K562 (cell line): ENCODE measurements at regions not wholly inside any gene's neighbourhood (a gene's known extent, or its start where the extent isn't known, plus 50 kb on each side); places are given as distances from the start of the nearest gene placed in this dataset.

Source experiments
- ATAC-seq: fragments of 200-7000 bp; cut with Tn5 transposase; 3 replicates; pipeline ENCODE4 v1.9.1; 2020; ENCODE audit warnings: moderate library complexity
- BruUV-seq: library from RNA; stranded (reverse); fragments of 400-500 nt; replicated peaks from 2 replicates; lab custom pipeline; 2021; lab: Mats Ljungman, UMichigan
- CTCF ChIA-PET: fragments of 300-600 bp; formaldehyde crosslinking; extraction: SDS; loops from one replicate; lab custom pipeline; 2021; ENCODE audit warnings: low intra/inter-chr PET ratio; lab: Yijun Ruan, JAX
- POLR2A ChIA-PET: fragments of 300-600, 350-650 bp; sonication (Branson Sonifier 250); formaldehyde crosslinking; extraction: SDS; loops from one replicate; lab custom pipeline; 2021; ENCODE audit warnings: antibody characterized with exemption, inconsistent platforms; lab: Yijun Ruan, JAX
- DNase-seq, 4 experiments: peaks; one replicate each; pipeline versions ENCODE4 v3.0.0 to v3.0.0-alpha.2; 2011 to 2018; ENCODE audit warnings: low spot score in 3 of 4, mixed read lengths in 3 of 4; ENCODE audit errors: extremely low read depth in 1 of 4
- FAIRE-seq: peaks from 2 replicates; lab custom pipeline; 2011; peaks lifted over from hg19 to GRCh38; lab: Jason Lieb, UNC
- H2AFZ ChIP-seq: 2 replicates; pipeline ENCODE4 v1.6.0; 2011; ENCODE audit warnings: low read depth, low read length, control low read depth, inconsistent platforms
- H3K27ac ChIP-seq: fragments of 200-600 bp; 3 replicates; pipeline ENCODE4 v1.8.0; 2011; ENCODE audit warnings: low read depth, mild to moderate bottlenecking, control low read depth, inconsistent platforms, low read length, moderate library complexity, mixed read lengths; ENCODE audit errors: extremely low read depth
- H3K27me3 ChIP-seq, 2 experiments: fragments of 300-600 bp in 1 of 2; 2 replicates in 1 of 2; 3 replicates in 1 of 2; pipeline versions ENCODE4 v1.6.0 to v1.8.0; 2011; ENCODE audit warnings: inconsistent platforms in 2 of 2, low read length in 2 of 2, mild to moderate bottlenecking in 1 of 2, mixed read lengths in 1 of 2, moderate library complexity in 1 of 2; ENCODE audit not compliant: control insufficient read depth in 2 of 2, insufficient read depth in 2 of 2
- H3K36me3 ChIP-seq: fragments of 300-600 bp; 3 replicates; pipeline ENCODE4 v1.8.0; 2011; ENCODE audit warnings: mild to moderate bottlenecking, low read length, inconsistent platforms; ENCODE audit not compliant: control insufficient read depth, insufficient read depth
- H3K4me1 ChIP-seq, 2 experiments: fragments of 200-600 bp in 1 of 2; replicated peaks in 1 of 2; 2 replicates in 1 of 2; 3 replicates in 1 of 2; pipeline versions ENCODE4 v1.5.1 to v1.8.0; 2011; ENCODE audit warnings: inconsistent platforms in 2 of 2, low read length in 2 of 2, mild to moderate bottlenecking in 1 of 2, mixed read lengths in 1 of 2, moderate library complexity in 1 of 2; ENCODE audit not compliant: control insufficient read depth in 2 of 2, insufficient read depth in 2 of 2
- H3K4me2 ChIP-seq: 2 replicates; pipeline ENCODE4 v1.6.1; 2011; ENCODE audit warnings: low read length, control low read depth, inconsistent platforms, mixed read lengths; ENCODE audit not compliant: insufficient read depth
- H3K4me3 ChIP-seq: fragments of 200-600 bp; sonication (generic), shearing (Covaris generic); 2 replicates; pipeline ENCODE4 v1.5.1; 2016; ENCODE audit warnings: control low read depth, inconsistent platforms
- H3K79me2 ChIP-seq: fragments of 200-600 bp; 3 replicates; pipeline ENCODE4 v1.8.0; 2011; ENCODE audit warnings: low read length, inconsistent platforms; ENCODE audit not compliant: control insufficient read depth, insufficient read depth
- H3K9ac ChIP-seq, 2 experiments: 2 replicates each; pipeline versions ENCODE4 v1.6.0 to v1.6.1; 2011; ENCODE audit warnings: low read depth in 2 of 2, low read length in 2 of 2, control low read depth in 1 of 2, inconsistent platforms in 1 of 2, mild to moderate bottlenecking in 1 of 2, mixed read lengths in 1 of 2; ENCODE audit not compliant: insufficient read depth in 1 of 2
- H3K9me1 ChIP-seq: one replicate; pipeline ENCODE4 v1.6.0; 2011; ENCODE audit warnings: inconsistent platforms, mild to moderate bottlenecking, low read length, moderate library complexity; ENCODE audit not compliant: control insufficient read depth, insufficient read depth
- H3K9me3 ChIP-seq: replicated peaks from 2 replicates; pipeline ENCODE4 v1.5.1; 2011; ENCODE audit warnings: low read depth, low read length, inconsistent platforms; ENCODE audit not compliant: control insufficient read depth, insufficient read depth
- H4K20me1 ChIP-seq: replicated peaks from 2 replicates; pipeline ENCODE4 v1.6.1; 2011; ENCODE audit warnings: low read length, inconsistent platforms, mixed read lengths; ENCODE audit not compliant: control insufficient read depth, insufficient read depth
- CBX3 ChIP-seq, 2 experiments: IDR thresholded peaks; 1 replicate in 1 of 2; 2 replicates in 1 of 2; pipeline ENCODE4 v1.6.1; 2012; ENCODE audit warnings: inconsistent platforms in 2 of 2, low read length in 2 of 2, borderline replicate concordance in 1 of 2, control low read depth in 1 of 2
- CHD2 ChIP-seq: IDR thresholded peaks from 2 replicates; pipeline ENCODE4 v1.6.1; 2011; ENCODE audit warnings: low read depth, low read length
- DMBX1 ChIP-seq: fragments of 250-450 bp; sonication (Bioruptor Pico); IDR thresholded peaks from 2 replicates; pipeline ENCODE4 v1.8.0; 2022; ENCODE audit warnings: inconsistent platforms, mild to moderate bottlenecking, moderate library complexity, borderline replicate concordance
- FUS ChIP-seq: fragments of 200-400 bp; formaldehyde crosslinking; optimal IDR thresholded peaks from 2 replicates; pipeline ENCODE3; 2017; ENCODE audit warnings: low read depth, low read length
- HDAC8 ChIP-seq: fragments of 450-650 bp; IDR thresholded peaks from 2 replicates; pipeline ENCODE4 v1.6.1; 2016; ENCODE audit warnings: mild to moderate bottlenecking, missing genetic modification characterization, moderate library complexity, missing compliant biosample characterization
- MXI1 ChIP-seq: IDR thresholded peaks from 2 replicates; pipeline ENCODE4 v1.6.1; 2011; ENCODE audit warnings: low read depth, mild to moderate bottlenecking, improper control_type of control experiment, low read length
- NFIX ChIP-seq: fragments of 250-450 bp; sonication (Bioruptor Pico); IDR thresholded peaks from 2 replicates; pipeline ENCODE4 v1.4.0; 2020; ENCODE audit warnings: low read depth, mild to moderate bottlenecking, moderate library complexity
- PHF21A ChIP-seq: fragments of 450-650 bp; IDR thresholded peaks from 2 replicates; pipeline ENCODE4 v1.6.1; 2017; ENCODE audit warnings: low read depth, borderline replicate concordance
- TAF7 ChIP-seq: fragments of 450-650 bp; IDR thresholded peaks from 2 replicates; pipeline ENCODE4 v1.6.1; 2016; ENCODE audit warnings: missing genetic modification characterization, missing compliant biosample characterization
- ZNF134 ChIP-seq: fragments of 250-450 bp; sonication (Bioruptor Pico); conservative IDR thresholded peaks from 2 replicates; pipeline ENCODE4 v1.4.0; 2020
- WGBS: fragments of 100-300 bp; shearing (Covaris generic); methylation state at CpG from one replicate; pipeline ENCODE4 v1.1.6; 2016; ENCODE audit warnings: low coverage, mixed read lengths; ENCODE audit not compliant: insufficient coverage; ENCODE audit errors: missing lambda C conversion rate; 5-methylcytosine and 5-hydroxymethylcytosine counted together
- in situ Hi-C: fragments of 300-500 bp; cut with MboI; formaldehyde crosslinking; loops from 4 replicates; pipeline ENCODE4 v1.15.0; 2018; ENCODE audit warnings: inconsistent platforms, mixed read lengths
- intact Hi-C: fragments of 100-400 bp; cut with micrococcal nuclease; formaldehyde crosslinking; loops from 2 replicates; pipeline ENCODE4 v1.14.2; 2022
- TF ChIP-seq, protein P1 (sequence below): sonication (generic); formaldehyde crosslinking; IDR thresholded peaks from 2 replicates; pipeline ENCODE4 v1.8.0; 2022; ENCODE audit warnings: mild to moderate bottlenecking, missing genetic modification reagents, borderline replicate concordance

DNA sequence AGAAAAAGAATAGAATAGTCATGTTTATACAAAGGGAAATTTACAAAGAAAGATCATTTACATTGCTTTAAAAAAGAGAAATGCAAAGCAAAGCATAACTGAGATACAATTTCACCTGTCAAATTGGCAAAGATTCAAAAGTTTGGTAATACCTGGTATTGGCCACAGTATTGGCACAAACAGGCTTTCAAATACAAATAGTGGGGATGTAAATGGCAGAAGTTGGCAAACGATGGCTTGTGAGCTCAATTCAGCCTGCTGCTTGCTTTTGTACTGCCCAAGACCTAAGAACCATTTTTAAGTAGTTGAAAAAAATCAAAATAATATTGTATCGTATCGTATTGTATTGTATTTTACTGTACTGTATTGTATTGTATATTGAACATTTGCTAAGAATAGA, 194.5 kb upstream of the JAG1 start:
- in situ Hi-C loops (no loop called here), intact Hi-C loops (no loop called here)
- WGBS = 0% methylated on average over 3 of the region's 3 CpGs
- Histone ChIP-seq H3K9me3 (no peaks in the 10 kb centered on the region), H3K9me1 (no peaks in the 10 kb centered on the region), H3K4me1 (no peaks in the 10 kb centered on the region), H3K79me2 (no peaks in the 10 kb centered on the region), H3K9ac (no peak overlapping the region), H3K4me2 (no peak overlapping the region), H3K4me3 (no peak overlapping the region), H3K27me3 (no peaks in the 10 kb centered on the region), H4K20me1 (no peaks in the 10 kb centered on the region), H2AFZ (no peak overlapping the region), H3K36me3 (no peaks in the 10 kb centered on the region), H3K27ac (no peak overlapping the region)
- no peak for DNase-seq
- POLR2A ChIA-PET = no interaction called here
- no peak for ATAC-seq
- TF ChIP-seq PHF21A = no peak
- no peak for TF ChIP-seq FUS
- TF ChIP-seq, protein P1, sequence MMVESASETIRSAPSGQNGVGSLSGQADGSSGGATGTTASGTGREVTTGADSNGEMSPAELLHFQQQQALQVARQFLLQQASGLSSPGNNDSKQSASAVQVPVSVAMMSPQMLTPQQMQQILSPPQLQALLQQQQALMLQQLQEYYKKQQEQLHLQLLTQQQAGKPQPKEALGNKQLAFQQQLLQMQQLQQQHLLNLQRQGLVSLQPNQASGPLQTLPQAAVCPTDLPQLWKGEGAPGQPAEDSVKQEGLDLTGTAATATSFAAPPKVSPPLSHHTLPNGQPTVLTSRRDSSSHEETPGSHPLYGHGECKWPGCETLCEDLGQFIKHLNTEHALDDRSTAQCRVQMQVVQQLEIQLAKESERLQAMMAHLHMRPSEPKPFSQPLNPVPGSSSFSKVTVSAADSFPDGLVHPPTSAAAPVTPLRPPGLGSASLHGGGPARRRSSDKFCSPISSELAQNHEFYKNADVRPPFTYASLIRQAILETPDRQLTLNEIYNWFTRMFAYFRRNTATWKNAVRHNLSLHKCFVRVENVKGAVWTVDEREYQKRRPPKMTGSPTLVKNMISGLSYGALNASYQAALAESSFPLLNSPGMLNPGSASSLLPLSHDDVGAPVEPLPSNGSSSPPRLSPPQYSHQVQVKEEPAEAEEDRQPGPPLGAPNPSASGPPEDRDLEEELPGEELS (CRISPR knock-in tag) = no peak
- TF ChIP-seq CHD2 = no peak
- TF ChIP-seq NFIX (CRISPR knock-in tag) = no peak
- no peak for TF ChIP-seq MXI1
- TF ChIP-seq ZNF134 (CRISPR knock-in tag) = no peak
- TF ChIP-seq DMBX1 (CRISPR knock-in tag) = no peak
- no peak for TF ChIP-seq TAF7 (tag)
- no peak for TF ChIP-seq HDAC8 (tag)
- no peak for TF ChIP-seq CBX3 (IDR thresholded peaks at IDR 0.05; ENCODE audit: borderline replicate concordance in 1 of 2, low read length in 2 of 2)
- CTCF ChIA-PET = no interaction called here
- no peak for FAIRE-seq
- no TSS peak for BruUV-seq
